H1 (cell line): ENCODE measurements at regions not wholly inside any gene's neighbourhood (a gene's known extent, or its start where the extent isn't known, plus 50 kb on each side); places are given as distances from the start of the nearest gene placed in this dataset.

Experiments used
- CHD7 ChIP-seq: fragments of 300-600 bp; sonication (generic); IDR thresholded peaks from 2 replicates; pipeline ENCODE4 v1.7.1; 2012; ENCODE audit warnings: low read length, moderate library complexity, mild to moderate bottlenecking, inconsistent platforms; ENCODE audit not compliant: insufficient replicate concordance

- TF ChIP-seq CHD7 = no peak
- TF ChIP-seq, all 59 proteins: peak for 0
These were observed 228.2 kb downstream of the LY86 start (continued) for GRCh38 chr6:6816716-6817115.
